ENCODE measurements at regions not wholly inside any gene's neighbourhood (a gene's known extent, or its start where the extent isn't known, plus 50 kb on each side); places are given as distances from the start of the nearest gene placed in this dataset.

DNA sequence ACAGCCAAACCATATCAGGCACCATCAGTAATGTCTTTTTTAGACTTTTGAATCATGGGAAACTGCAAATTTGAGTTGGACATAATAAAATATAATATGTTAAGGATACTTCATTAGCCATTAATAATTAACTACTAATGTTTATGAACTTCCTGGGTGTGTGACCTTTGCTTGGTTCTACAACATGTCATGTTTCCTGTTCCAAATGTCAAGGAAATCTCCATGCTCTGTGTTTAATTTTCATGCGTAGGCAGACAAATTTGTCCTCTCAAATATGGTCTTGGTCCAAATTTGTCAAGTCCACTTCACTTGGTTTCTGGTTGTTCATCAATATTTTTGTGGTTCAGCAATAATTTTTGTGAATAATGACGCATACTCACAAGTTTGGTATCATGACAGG, 410.5 kb downstream of the BMP2 start:
- H3K27ac Mint-ChIP-seq = no peak overlapping the region
- H3K9me3 Mint-ChIP-seq = peaks cover 54% of the 10 kb centered on the region
- TF ChIP-seq, protein P1, sequence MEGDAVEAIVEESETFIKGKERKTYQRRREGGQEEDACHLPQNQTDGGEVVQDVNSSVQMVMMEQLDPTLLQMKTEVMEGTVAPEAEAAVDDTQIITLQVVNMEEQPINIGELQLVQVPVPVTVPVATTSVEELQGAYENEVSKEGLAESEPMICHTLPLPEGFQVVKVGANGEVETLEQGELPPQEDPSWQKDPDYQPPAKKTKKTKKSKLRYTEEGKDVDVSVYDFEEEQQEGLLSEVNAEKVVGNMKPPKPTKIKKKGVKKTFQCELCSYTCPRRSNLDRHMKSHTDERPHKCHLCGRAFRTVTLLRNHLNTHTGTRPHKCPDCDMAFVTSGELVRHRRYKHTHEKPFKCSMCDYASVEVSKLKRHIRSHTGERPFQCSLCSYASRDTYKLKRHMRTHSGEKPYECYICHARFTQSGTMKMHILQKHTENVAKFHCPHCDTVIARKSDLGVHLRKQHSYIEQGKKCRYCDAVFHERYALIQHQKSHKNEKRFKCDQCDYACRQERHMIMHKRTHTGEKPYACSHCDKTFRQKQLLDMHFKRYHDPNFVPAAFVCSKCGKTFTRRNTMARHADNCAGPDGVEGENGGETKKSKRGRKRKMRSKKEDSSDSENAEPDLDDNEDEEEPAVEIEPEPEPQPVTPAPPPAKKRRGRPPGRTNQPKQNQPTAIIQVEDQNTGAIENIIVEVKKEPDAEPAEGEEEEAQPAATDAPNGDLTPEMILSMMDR (IDR thresholded peaks at IDR 0.05) = no peak
- H3K27me3 Mint-ChIP-seq (ENCODE audit: insufficient read depth) = no peaks in the 10 kb centered on the region
- H3K36me3 Mint-ChIP-seq (ENCODE audit: low read depth) = no peaks in the 10 kb centered on the region
- H3K4me3 Mint-ChIP-seq = no peak overlapping the region
- DNase-seq = no peak
- H3K4me1 Mint-ChIP-seq (ENCODE audit: low read depth) = no peaks in the 10 kb centered on the region

DNA sequence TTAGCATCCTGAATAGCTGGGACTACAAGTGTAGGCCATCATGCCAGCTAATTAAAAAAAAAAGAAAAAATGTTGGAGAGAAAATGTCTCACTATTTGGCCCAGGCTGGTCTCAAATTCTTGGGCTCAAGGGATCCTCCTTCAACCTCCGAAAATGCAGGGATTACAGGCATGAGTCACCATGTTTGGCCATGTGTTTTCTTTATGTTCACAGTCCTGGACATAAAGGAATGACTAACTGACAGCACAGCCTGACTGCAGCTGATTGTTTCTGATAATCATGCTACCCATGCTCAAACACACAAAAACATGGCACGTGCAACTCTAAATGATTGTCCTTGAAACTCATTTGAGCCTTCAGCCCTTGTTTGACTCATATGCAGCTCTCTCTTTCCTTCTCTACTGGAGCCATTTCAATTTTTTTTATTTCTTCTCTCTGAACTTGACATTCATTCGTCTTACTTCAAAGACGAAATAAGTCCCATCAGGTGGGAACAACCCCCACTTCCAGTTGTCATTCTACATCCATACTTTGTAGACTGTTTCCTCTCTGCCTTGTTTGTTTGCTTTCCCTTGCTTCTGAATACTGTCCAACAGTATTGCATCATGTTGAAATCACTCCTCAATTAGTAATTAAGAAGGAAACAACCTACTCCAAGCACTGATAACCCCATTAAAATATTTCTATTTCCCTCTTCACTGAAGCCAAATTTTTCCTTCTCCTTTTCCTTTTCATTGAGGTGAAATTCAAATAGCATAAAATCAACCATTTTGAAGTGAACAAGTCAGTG, 413.0 kb downstream of the BMP2 start:
- Mint-ChIP-seq H3K9me3 (peaks cover 67% of the 10 kb centered on the region), H3K36me3 (ENCODE audit: low read depth) (no peaks in the 10 kb centered on the region), H3K4me3 (no peak overlapping the region), H3K4me1 (ENCODE audit: low read depth) (no peaks in the 10 kb centered on the region), H3K27ac (no peak overlapping the region), H3K27me3 (ENCODE audit: insufficient read depth) (no peaks in the 10 kb centered on the region)
- no peak for DNase-seq
- TF ChIP-seq, protein P1 (IDR thresholded peaks at IDR 0.05) = no peak

DNA sequence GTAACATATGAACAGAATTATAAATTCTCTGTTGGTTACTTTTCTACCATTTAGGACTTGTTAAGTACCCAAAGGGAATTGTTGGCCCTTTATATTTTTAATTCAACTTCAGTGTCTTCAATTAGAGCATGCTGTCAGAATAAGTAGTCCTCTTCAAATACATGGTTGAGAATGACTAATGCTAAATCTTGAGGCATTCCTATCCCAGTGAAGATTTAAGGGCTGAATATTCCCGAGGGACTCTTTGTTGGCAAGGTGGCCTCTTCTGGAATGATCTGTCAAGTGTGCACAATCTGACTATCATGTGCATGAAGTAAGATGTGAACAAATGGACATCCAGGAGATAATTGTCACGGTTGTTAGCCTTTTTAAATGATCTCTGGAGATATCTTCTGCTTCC, 421.7 kb downstream of the BMP2 start:
- no peaks in the 10 kb centered on the region; the same call in none of the 2 replicates for H3K36me3 Mint-ChIP-seq (ENCODE audit: low read depth)
- H3K9me3 Mint-ChIP-seq = peaks cover 66% of the 10 kb centered on the region
- no peaks in the 10 kb centered on the region for H3K27me3 Mint-ChIP-seq (ENCODE audit: insufficient read depth)
- no peak overlapping the region for H3K27ac Mint-ChIP-seq
- H3K4me1 Mint-ChIP-seq (ENCODE audit: low read depth) = no peaks in the 10 kb centered on the region
- DNase-seq = no peak
- H3K4me3 Mint-ChIP-seq = no peak overlapping the region
- TF ChIP-seq, protein P1 (IDR thresholded peaks at IDR 0.05) = no peak

DNA sequence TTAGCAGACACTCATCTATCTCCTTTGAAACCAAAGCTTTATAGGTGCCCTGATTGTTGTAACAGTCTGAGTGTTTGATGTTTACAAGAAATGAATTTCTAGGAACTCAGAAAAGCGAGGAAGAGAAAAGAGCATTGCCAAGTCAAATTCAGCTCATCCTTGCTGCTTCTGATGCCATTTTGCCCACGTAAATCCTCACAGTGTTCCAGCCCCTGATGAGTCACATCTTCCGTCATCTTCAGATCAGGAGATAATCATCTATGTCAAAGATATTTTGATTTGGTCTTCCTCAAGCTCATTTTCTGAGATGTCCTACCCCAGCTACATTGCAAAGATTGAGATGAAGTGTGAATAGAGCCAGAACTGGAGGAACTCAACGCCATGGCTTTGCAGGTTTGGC, 426.2 kb downstream of the BMP2 start:
- no peaks in the 10 kb centered on the region for H3K27me3 Mint-ChIP-seq (ENCODE audit: insufficient read depth)
- peaks cover 61% of the 10 kb centered on the region for H3K9me3 Mint-ChIP-seq
- TF ChIP-seq, protein P1 (IDR thresholded peaks at IDR 0.05) = no peak
- no peaks in the 10 kb centered on the region for H3K4me1 Mint-ChIP-seq (ENCODE audit: low read depth)
- H3K36me3 Mint-ChIP-seq (ENCODE audit: low read depth) = no peaks in the 10 kb centered on the region; the same call in 1 of the 2 replicates
- DNase-seq = no peak
- H3K4me3 Mint-ChIP-seq = no peak overlapping the region
- no peak overlapping the region for H3K27ac Mint-ChIP-seq

DNA sequence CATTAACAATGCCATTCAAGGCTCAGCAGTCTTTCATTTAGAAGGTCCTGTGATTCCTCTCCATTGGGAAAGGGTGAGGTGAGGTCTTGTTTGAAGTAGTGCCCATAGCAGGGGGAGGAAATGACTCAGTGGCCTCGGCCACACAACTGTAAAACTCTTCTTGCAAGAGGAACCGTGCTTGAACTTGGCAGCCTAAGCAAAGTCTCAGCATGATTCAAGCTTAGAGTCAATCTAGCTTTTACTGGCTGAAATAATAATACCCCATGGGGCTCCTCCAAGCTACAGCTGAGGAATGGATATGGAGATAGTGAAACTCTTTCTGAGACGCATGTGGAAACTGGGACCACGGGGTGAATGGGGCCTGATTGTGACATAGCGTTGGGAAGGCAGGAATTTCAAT, 428.2 kb downstream of the BMP2 start:
- Mint-ChIP-seq H3K36me3 (ENCODE audit: low read depth) (no peaks in the 10 kb centered on the region; the same call in 1 of the 2 replicates), H3K4me1 (ENCODE audit: low read depth) (no peaks in the 10 kb centered on the region), H3K27me3 (ENCODE audit: insufficient read depth) (no peaks in the 10 kb centered on the region), H3K4me3 (no peak overlapping the region), H3K27ac (no peak overlapping the region), H3K9me3 (peaks cover 44% of the 10 kb centered on the region)
- no peak for DNase-seq
- TF ChIP-seq, protein P1 (IDR thresholded peaks at IDR 0.05) = no peak

Measured in HFFc6 (cell line).